Endothelial cell of umbilical vein (primary cell): ENCODE measurements at regions not wholly inside any gene's neighbourhood (a gene's known extent, or its start where the extent isn't known, plus 50 kb on each side); places are given as distances from the start of the nearest gene placed in this dataset.

Experiments
- BruUV-seq: library from RNA; stranded (reverse); fragments of 400-500 nt; replicated peaks from 2 replicates; lab custom pipeline; 2021; lab: Mats Ljungman, UMichigan
- CTCF ChIA-PET: fragments of 300-600, 350-600 bp; sonication (Branson Sonifier 250); formaldehyde crosslinking; loops from one replicate; lab custom pipeline; 2021; ENCODE audit warnings: antibody characterized with exemption, inconsistent platforms; lab: Charles Lee
- POLR2A ChIA-PET: fragments of 300-600, 350-600 bp; sonication (Branson Sonifier 250); formaldehyde crosslinking; loops from one replicate; lab custom pipeline; 2021; ENCODE audit warnings: antibody characterized with exemption, inconsistent platforms; lab: Charles Lee
- DNase-seq: peaks from one replicate; pipeline ENCODE4 v3.0.0-alpha.2; 2011; ENCODE audit warnings: low read depth, low spot score
- FAIRE-seq: peaks from 2 replicates; lab custom pipeline; 2011; peaks lifted over from hg19 to GRCh38; lab: Jason Lieb, UNC
- H2AFZ ChIP-seq: 2 replicates; pipeline ENCODE4 v1.6.0; 2012; ENCODE audit warnings: low read depth, low read length, control low read depth, inconsistent platforms
- H3K27ac ChIP-seq: 2 replicates; pipeline ENCODE4 v1.5.1; 2011; ENCODE audit warnings: low read depth, mild to moderate bottlenecking, control low read depth, low read length, moderate library complexity; ENCODE audit not compliant: insufficient read depth
- H3K27me3 ChIP-seq, 2 experiments: 2 replicates each; pipeline versions ENCODE4 v1.6.0 to v1.6.1; 2011; ENCODE audit warnings: low read length in 2 of 2, mixed read lengths in 1 of 2; ENCODE audit not compliant: control insufficient read depth in 2 of 2, insufficient read depth in 2 of 2
- H3K36me3 ChIP-seq, 2 experiments: 2 replicates in 1 of 2; 3 replicates in 1 of 2; pipeline ENCODE4 v1.5.1; 2011; ENCODE audit warnings: low read length in 2 of 2, mild to moderate bottlenecking in 1 of 2, moderate library complexity in 1 of 2; ENCODE audit not compliant: control insufficient read depth in 2 of 2, insufficient read depth in 2 of 2; ENCODE audit errors: extremely low read depth in 1 of 2
- H3K4me1 ChIP-seq: 3 replicates; pipeline ENCODE4 v1.5.1; 2011; ENCODE audit warnings: mild to moderate bottlenecking, low read length; ENCODE audit not compliant: control insufficient read depth, insufficient read depth; ENCODE audit errors: extremely low read depth
- H3K4me2 ChIP-seq: 2 replicates; pipeline ENCODE4 v1.6.1; 2011; ENCODE audit warnings: low read length, control low read depth, mixed read lengths; ENCODE audit not compliant: insufficient read depth
- H3K4me3 ChIP-seq, 3 experiments: fragments of 200-600 bp in 1 of 3; sonication (generic), shearing (Covaris generic) in 1 of 3; replicated peaks in 1 of 3; 2 replicates each; pipeline ENCODE4 v1.5.1; 2011 to 2016; ENCODE audit warnings: control low read depth in 3 of 3, low read length in 3 of 3, mild to moderate bottlenecking in 2 of 3, inconsistent platforms in 1 of 3, low read depth in 1 of 3, moderate library complexity in 1 of 3; ENCODE audit not compliant: insufficient read depth in 1 of 3
- H3K79me2 ChIP-seq: 2 replicates; pipeline ENCODE4 v1.6.0; 2012; ENCODE audit warnings: low read length, inconsistent platforms; ENCODE audit not compliant: control insufficient read depth, insufficient read depth
- H3K9ac ChIP-seq: replicated peaks from 2 replicates; pipeline ENCODE3; 2011; ENCODE audit warnings: low read length, control low read depth; ENCODE audit not compliant: insufficient read depth; ENCODE audit errors: extremely low read depth
- H3K9me1 ChIP-seq: replicated peaks from 3 replicates; pipeline ENCODE4 v1.6.0; 2011; ENCODE audit warnings: mild to moderate bottlenecking, low read length; ENCODE audit not compliant: control insufficient read depth, insufficient read depth; ENCODE audit errors: extremely low read depth
- H3K9me3 ChIP-seq: replicated peaks from 2 replicates; pipeline ENCODE4 v1.5.1; 2012; ENCODE audit warnings: low read length, inconsistent platforms; ENCODE audit not compliant: control insufficient read depth, insufficient read depth
- H4K20me1 ChIP-seq: replicated peaks from 2 replicates; pipeline ENCODE3; 2011; ENCODE audit warnings: mild to moderate bottlenecking, low read length; ENCODE audit not compliant: control insufficient read depth, insufficient read depth; ENCODE audit errors: extremely low read depth
- CTCF ChIP-seq, 2 donors: IDR thresholded peaks; 1 replicate in 1 of 2; 2 replicates in 1 of 2; pipeline ENCODE4 v1.5.1; 2011; ENCODE audit warnings: low read length in 2 of 2, mild to moderate bottlenecking in 2 of 2, moderate library complexity in 2 of 2, control low read depth in 1 of 2, inconsistent platforms in 1 of 2, low read depth in 1 of 2; ENCODE audit not compliant: insufficient read depth in 1 of 2; ENCODE audit errors: extremely low read depth in 1 of 2
- EZH2 ChIP-seq: IDR thresholded peaks from 2 replicates; pipeline ENCODE4 v1.6.1; 2012; ENCODE audit warnings: borderline replicate concordance, low read depth, mild to moderate bottlenecking, moderate library complexity, low read length, inconsistent platforms; ENCODE audit not compliant: severe bottlenecking
- FOS ChIP-seq: IDR thresholded peaks from 2 replicates; pipeline ENCODE4 v1.6.1; 2011; ENCODE audit warnings: mild to moderate bottlenecking, low read length, moderate library complexity, borderline replicate concordance; ENCODE audit not compliant: insufficient read depth
- GATA2 ChIP-seq: IDR thresholded peaks from 2 replicates; pipeline ENCODE4 v1.7.0; 2011; ENCODE audit warnings: low read depth, mild to moderate bottlenecking, moderate library complexity, mixed read lengths, low read length; ENCODE audit not compliant: insufficient read length, insufficient read depth
- MAX ChIP-seq: IDR thresholded peaks from 2 replicates; pipeline ENCODE4 v1.6.1; 2011; ENCODE audit not compliant: insufficient read depth, insufficient read length
- MYC ChIP-seq: IDR thresholded peaks from one replicate; pipeline ENCODE4 v1.6.1; 2011; ENCODE audit warnings: mild to moderate bottlenecking, low read depth, low read length
- POLR2A ChIP-seq: IDR thresholded peaks from 2 replicates; pipeline ENCODE4 v1.6.1; 2012; ENCODE audit warnings: low read depth, mild to moderate bottlenecking, control low read depth, low read length
- POLR2AphosphoS5 ChIP-seq: IDR thresholded peaks from 2 replicates; pipeline ENCODE4 v1.6.1; 2012; ENCODE audit warnings: low read depth, mild to moderate bottlenecking, control low read depth, low read length, moderate library complexity; ENCODE audit not compliant: insufficient read depth
- dilution Hi-C: fragments of 300-500 bp; cut with MboI; formaldehyde crosslinking; loops from one replicate; pipeline ENCODE4 v1.15.0; 2019; ENCODE audit warnings: low sequenced_read_pairs; ENCODE audit not compliant: extremely low pct_ligation_motif_present
- intact Hi-C: fragments of 100-400 bp; cut with micrococcal nuclease; formaldehyde crosslinking; loops from one replicate; pipeline ENCODE4 v1.10.0; 2022

GRCh38 chr1:43041591-43041990 lies 82.9 kb upstream of the SLC2A1 start:
- H3K9me3 ChIP-seq: no peaks in the 10 kb centered on the region
- BruUV-seq: no TSS peak
- H3K4me1 ChIP-seq: no peaks in the 10 kb centered on the region
- H3K9ac ChIP-seq: no peak overlapping the region
- no peak overlapping the region for H2AFZ ChIP-seq
- H3K9me1 ChIP-seq: no peaks in the 10 kb centered on the region
- dilution Hi-C loops: no loop called here
- TF ChIP-seq POLR2AphosphoS5 (no peak), POLR2A (no peak), MYC (no peak), CTCF (IDR thresholded peaks at IDR 0.05; ENCODE audit: extremely low read depth in 1 of 2, insufficient read depth in 1 of 2, low read depth in 1 of 2, low read length in 2 of 2) (no peak), GATA2 (no peak), FOS (no peak), EZH2 (no peak), MAX (no peak)
- H3K36me3 ChIP-seq: no peaks in the 10 kb centered on the region
- intact Hi-C loops: no loop called here
- H3K79me2 ChIP-seq: no peaks in the 10 kb centered on the region
- ChIA-PET CTCF (interaction anchor here (0.7 to 2.7 kb wide), 3 partner anchors 32 to 128 kb away, joined by 4 to 8 read pairs (median 7); no protein-coding TSS in a partner anchor), POLR2A (no interaction called here)
- H3K27me3 ChIP-seq: peaks cover 0 to 8% of the 10 kb centered on the region in 2 experiments
- no peak for DNase-seq
- no peak overlapping the region for H3K27ac ChIP-seq
- no peaks in the 10 kb centered on the region for H4K20me1 ChIP-seq
- H3K4me3 ChIP-seq: no peak overlapping the region
- no peak for FAIRE-seq
- no peak overlapping the region for H3K4me2 ChIP-seq
